ENCODE measurements at regions not wholly inside any gene's neighbourhood (a gene's known extent, or its start where the extent isn't known, plus 50 kb on each side); places are given as distances from the start of the nearest gene placed in this dataset.

DNA sequence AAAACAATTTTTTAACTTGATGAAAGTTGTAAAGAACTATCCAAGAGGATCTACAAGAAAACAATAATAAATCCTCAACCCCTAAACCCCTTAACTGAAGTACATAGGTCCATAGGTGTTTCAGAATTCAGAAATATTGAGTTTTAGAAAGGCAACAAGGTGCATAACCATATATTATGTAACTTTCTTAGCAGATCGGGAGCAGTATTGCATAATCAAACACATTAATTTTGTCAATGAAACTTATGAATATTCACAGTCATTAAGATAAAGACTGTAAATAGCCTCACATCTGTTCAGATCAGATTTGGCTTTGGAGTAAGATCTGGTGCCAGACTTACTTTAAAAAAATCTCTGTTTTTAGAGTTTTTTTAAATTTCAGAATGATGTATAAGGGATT is 647.1 kb upstream of the FLRT2 start:
- ChIA-PET POLR2A (no interaction called here), CTCF (no interaction called here)
- H3K36me3 ChIP-seq (ENCODE audit: control insufficient read depth in 2 of 2, insufficient read depth in 1 of 2, low read length in 2 of 2) = no peaks in the 10 kb centered on the region
- H3K4me1 ChIP-seq (ENCODE audit: control insufficient read depth, insufficient read depth, low read length) = no peaks in the 10 kb centered on the region
- H3K4me3 ChIP-seq (ENCODE audit: low read depth, low read length) = no peak overlapping the region
- H3K27ac ChIP-seq (ENCODE audit: extremely low read depth, low read depth, low read length) = no peak overlapping the region
- H3K9me3 ChIP-seq (ENCODE audit: control insufficient read depth, insufficient read depth, low read depth, low read length) = no peaks in the 10 kb centered on the region
- TF ChIP-seq, protein P1, sequence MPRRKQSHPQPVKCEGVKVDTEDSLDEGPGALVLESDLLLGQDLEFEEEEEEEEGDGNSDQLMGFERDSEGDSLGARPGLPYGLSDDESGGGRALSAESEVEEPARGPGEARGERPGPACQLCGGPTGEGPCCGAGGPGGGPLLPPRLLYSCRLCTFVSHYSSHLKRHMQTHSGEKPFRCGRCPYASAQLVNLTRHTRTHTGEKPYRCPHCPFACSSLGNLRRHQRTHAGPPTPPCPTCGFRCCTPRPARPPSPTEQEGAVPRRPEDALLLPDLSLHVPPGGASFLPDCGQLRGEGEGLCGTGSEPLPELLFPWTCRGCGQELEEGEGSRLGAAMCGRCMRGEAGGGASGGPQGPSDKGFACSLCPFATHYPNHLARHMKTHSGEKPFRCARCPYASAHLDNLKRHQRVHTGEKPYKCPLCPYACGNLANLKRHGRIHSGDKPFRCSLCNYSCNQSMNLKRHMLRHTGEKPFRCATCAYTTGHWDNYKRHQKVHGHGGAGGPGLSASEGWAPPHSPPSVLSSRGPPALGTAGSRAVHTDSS (tag by site-specific recombination; IDR thresholded peaks at IDR 0.05) = no peak
- no peak for TF ChIP-seq ZNF510 (tag by site-specific recombination; IDR thresholded peaks at IDR 0.05; ENCODE audit: insufficient replicate concordance)
- TF ChIP-seq ZNF112 (tag by site-specific recombination; IDR thresholded peaks at IDR 0.05) = no peak
- TF ChIP-seq KLF1 (tag by site-specific recombination; IDR thresholded peaks at IDR 0.05) = no peak
- TF ChIP-seq ZNF626 (tag by site-specific recombination; IDR thresholded peaks at IDR 0.05) = no peak
- no peak for TF ChIP-seq ZNF146 (tag by site-specific recombination; IDR thresholded peaks at IDR 0.05)
- no peak for TF ChIP-seq ZNF560 (tag by site-specific recombination; IDR thresholded peaks at IDR 0.05; ENCODE audit: borderline replicate concordance)
- no peak for TF ChIP-seq ZNF174 (tag by site-specific recombination; IDR thresholded peaks at IDR 0.05)
- TF ChIP-seq, protein P2, sequence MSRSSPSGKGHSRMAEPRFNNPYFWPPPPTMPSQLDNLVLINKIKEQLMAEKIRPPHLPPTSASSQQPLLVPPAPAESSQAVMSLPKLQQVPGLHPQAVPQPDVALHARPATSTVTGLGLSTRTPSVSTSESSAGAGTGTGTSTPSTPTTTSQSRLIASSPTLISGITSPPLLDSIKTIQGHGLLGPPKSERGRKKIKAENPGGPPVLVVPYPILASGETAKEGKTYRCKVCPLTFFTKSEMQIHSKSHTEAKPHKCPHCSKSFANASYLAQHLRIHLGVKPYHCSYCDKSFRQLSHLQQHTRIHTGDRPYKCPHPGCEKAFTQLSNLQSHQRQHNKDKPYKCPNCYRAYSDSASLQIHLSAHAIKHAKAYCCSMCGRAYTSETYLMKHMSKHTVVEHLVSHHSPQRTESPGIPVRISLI (tag by site-specific recombination; IDR thresholded peaks at IDR 0.05) = no peak
- no peak for TF ChIP-seq ZNF555 (tag by site-specific recombination; conservative IDR thresholded peaks at IDR 0.05)

DNA sequence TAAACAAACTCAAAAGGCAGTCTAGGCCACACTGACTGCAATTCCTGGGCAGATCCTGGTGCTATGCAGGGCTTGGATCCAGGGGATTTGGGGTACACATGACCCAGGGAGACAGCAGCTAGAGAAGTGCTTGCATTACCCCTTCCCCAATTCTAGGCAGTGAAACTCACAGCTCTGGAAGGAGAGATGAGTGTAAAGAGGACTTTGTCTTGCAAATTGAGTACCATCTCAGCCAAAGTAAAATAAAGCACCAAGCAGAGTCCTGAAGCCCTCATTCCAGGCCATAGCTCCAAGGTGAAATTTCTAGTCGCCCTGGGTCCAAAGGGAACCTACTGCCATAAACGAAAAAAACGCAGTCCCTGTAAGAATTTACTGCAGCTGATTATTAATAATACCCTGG is 644.9 kb upstream of the FLRT2 start:
- TF ChIP-seq ZNF555 (tag by site-specific recombination; conservative IDR thresholded peaks at IDR 0.05) = no peak
- TF ChIP-seq ZNF660 (tag by site-specific recombination; IDR thresholded peaks at IDR 0.05) = no peak
- TF ChIP-seq ZNF394 (tag by site-specific recombination; IDR thresholded peaks at IDR 0.05; ENCODE audit: borderline replicate concordance) = no peak
- no peak for TF ChIP-seq ZNF391 (tag by site-specific recombination; IDR thresholded peaks at IDR 0.05; ENCODE audit: borderline replicate concordance, low read depth)
- TF ChIP-seq ZNF350 (tag by site-specific recombination; IDR thresholded peaks at IDR 0.05) = no peak
- TF ChIP-seq ZBTB17 (tag by site-specific recombination; IDR thresholded peaks at IDR 0.05) = no peak
- TF ChIP-seq GLI4 (tag by site-specific recombination; IDR thresholded peaks at IDR 0.05) = no peak
- TF ChIP-seq ZNF560 (tag by site-specific recombination; IDR thresholded peaks at IDR 0.05; ENCODE audit: borderline replicate concordance) = no peak
- no peak for TF ChIP-seq ZNF292 (tag by site-specific recombination; IDR thresholded peaks at IDR 0.05; ENCODE audit: borderline replicate concordance, low read depth)
- no peak for TF ChIP-seq RBAK (tag by site-specific recombination; IDR thresholded peaks at IDR 0.05)
- no peak for TF ChIP-seq ZBTB48 (tag by site-specific recombination; IDR thresholded peaks at IDR 0.05)
- no peak for TF ChIP-seq ZBTB44 (tag by site-specific recombination; IDR thresholded peaks at IDR 0.05)
- TF ChIP-seq, protein P3, sequence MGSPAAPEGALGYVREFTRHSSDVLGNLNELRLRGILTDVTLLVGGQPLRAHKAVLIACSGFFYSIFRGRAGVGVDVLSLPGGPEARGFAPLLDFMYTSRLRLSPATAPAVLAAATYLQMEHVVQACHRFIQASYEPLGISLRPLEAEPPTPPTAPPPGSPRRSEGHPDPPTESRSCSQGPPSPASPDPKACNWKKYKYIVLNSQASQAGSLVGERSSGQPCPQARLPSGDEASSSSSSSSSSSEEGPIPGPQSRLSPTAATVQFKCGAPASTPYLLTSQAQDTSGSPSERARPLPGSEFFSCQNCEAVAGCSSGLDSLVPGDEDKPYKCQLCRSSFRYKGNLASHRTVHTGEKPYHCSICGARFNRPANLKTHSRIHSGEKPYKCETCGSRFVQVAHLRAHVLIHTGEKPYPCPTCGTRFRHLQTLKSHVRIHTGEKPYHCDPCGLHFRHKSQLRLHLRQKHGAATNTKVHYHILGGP (tag by site-specific recombination; IDR thresholded peaks at IDR 0.05) = no peak
- TF ChIP-seq ZFP37 (tag by site-specific recombination; IDR thresholded peaks at IDR 0.05) = no peak
- Histone ChIP-seq H3K9me3 (ENCODE audit: control insufficient read depth, insufficient read depth, low read depth, low read length) (no peaks in the 10 kb centered on the region), H3K4me1 (ENCODE audit: control insufficient read depth, insufficient read depth, low read length) (no peaks in the 10 kb centered on the region), H3K4me3 (ENCODE audit: low read depth, low read length) (no peak overlapping the region), H3K36me3 (ENCODE audit: control insufficient read depth in 2 of 2, insufficient read depth in 1 of 2, low read length in 2 of 2) (no peaks in the 10 kb centered on the region), H3K27ac (ENCODE audit: extremely low read depth, low read depth, low read length) (no peak overlapping the region)
- CTCF ChIA-PET = no interaction called here
- POLR2A ChIA-PET = no interaction called here
